ENCODE measurements at regions not wholly inside any gene's neighbourhood (a gene's known extent, or its start where the extent isn't known, plus 50 kb on each side); places are given as distances from the start of the nearest gene placed in this dataset.

GRCh38 chr2:235325151-235325550 is 168.7 kb upstream of the AGAP1 start:
- no TSS peak for BruUV-seq (replicated peaks)
- Histone ChIP-seq H3K79me2 (ENCODE audit: control insufficient read depth, insufficient read depth, low read length) (no peaks in the 10 kb centered on the region), H3K27ac (ENCODE audit: insufficient read depth, low read depth, low read length) (no peak overlapping the region), H3K4me2 (ENCODE audit: insufficient read depth, low read length) (no peak overlapping the region), H3K27me3 (ENCODE audit: control insufficient read depth in 2 of 2, insufficient read depth in 2 of 2, low read length in 2 of 2) (no peaks in the 10 kb centered on the region), H3K9me3 (replicated peaks; ENCODE audit: control insufficient read depth, insufficient read depth, low read length) (no peaks in the 10 kb centered on the region), H3K9me1 (replicated peaks; ENCODE audit: control insufficient read depth, extremely low read depth, insufficient read depth, low read length) (no peaks in the 10 kb centered on the region), H3K4me3 (replicated peaks in 1 of 3; ENCODE audit: insufficient read depth in 1 of 3, low read depth in 1 of 3, low read length in 3 of 3) (no peak overlapping the region), H3K9ac (replicated peaks; ENCODE audit: extremely low read depth, insufficient read depth, low read length) (no peak overlapping the region), H4K20me1 (replicated peaks; ENCODE audit: control insufficient read depth, extremely low read depth, insufficient read depth, low read length) (no peaks in the 10 kb centered on the region), H2AFZ (ENCODE audit: low read depth, low read length) (no peak overlapping the region), H3K36me3 (ENCODE audit: control insufficient read depth in 2 of 2, extremely low read depth in 1 of 2, insufficient read depth in 2 of 2, low read length in 2 of 2) (no peaks in the 10 kb centered on the region), H3K4me1 (ENCODE audit: control insufficient read depth, extremely low read depth, insufficient read depth, low read length) (no peaks in the 10 kb centered on the region)
- dilution Hi-C loops (cut with MboI; ENCODE audit: extremely low pct_ligation_motif_present, low sequenced_read_pairs): no loop called here
- intact Hi-C loops (cut with micrococcal nuclease): no loop called here
- TF ChIP-seq POLR2AphosphoS5 (IDR thresholded peaks at IDR 0.05; ENCODE audit: insufficient read depth, low read depth, low read length) (no peak), EZH2 (IDR thresholded peaks at IDR 0.05; ENCODE audit: borderline replicate concordance, low read depth, low read length, severe bottlenecking) (no peak), MAX (IDR thresholded peaks at IDR 0.05; ENCODE audit: insufficient read depth, insufficient read length) (no peak), POLR2A (IDR thresholded peaks at IDR 0.05; ENCODE audit: low read depth, low read length) (no peak), FOS (IDR thresholded peaks at IDR 0.05; ENCODE audit: borderline replicate concordance, insufficient read depth, low read length) (no peak), JUN (IDR thresholded peaks at IDR 0.05; ENCODE audit: borderline replicate concordance, insufficient read depth, insufficient read length, low read depth) (no peak), CTCF (IDR thresholded peaks at IDR 0.05; ENCODE audit: extremely low read depth in 1 of 2, insufficient read depth in 1 of 2, low read depth in 1 of 2, low read length in 2 of 2) (no peak), GATA2 (IDR thresholded peaks at IDR 0.05; ENCODE audit: insufficient read depth, insufficient read length, low read depth, low read length) (no peak), MYC (IDR thresholded peaks at IDR 0.05; ENCODE audit: low read depth, low read length) (no peak)
- ChIA-PET POLR2A (no interaction called here), CTCF (no interaction called here)
- FAIRE-seq: no peak
- no peak for DNase-seq (ENCODE audit: low read depth, low spot score)
